Kidney (tissue), 13 donors: ENCODE measurements at regions not wholly inside any gene's neighbourhood (a gene's known extent, or its start where the extent isn't known, plus 50 kb on each side); places are given as distances from the start of the nearest gene placed in this dataset.
A peak's percentile ranks its signal among the peaks of the same experiment; 100 is the strongest.

Source experiments
- DNase-seq, 5 donors: peaks; one replicate each; pipeline ENCODE4 v3.0.0-alpha.2; 2013 to 2020
- FAIRE-seq: peaks from 2 replicates; lab custom pipeline; 2012; peaks lifted over from hg19 to GRCh38; lab: Jason Lieb, UNC
- H3K27ac ChIP-seq, 2 donors: one replicate each; pipeline ENCODE4 v1.7.0; 2013; ENCODE audit warnings: low read depth in 2 of 2, low read length in 2 of 2, inconsistent platforms in 1 of 2
- H3K27me3 ChIP-seq: one replicate; pipeline ENCODE4 v1.7.1; 2013; ENCODE audit warnings: low read length, inconsistent platforms; ENCODE audit not compliant: control insufficient read depth, insufficient read depth
- H3K36me3 ChIP-seq, 3 donors: one replicate each; pipeline versions ENCODE4 v1.7.0 to v1.7.1; 2013; ENCODE audit warnings: low read length in 3 of 3, control low read depth in 1 of 3, inconsistent platforms in 1 of 3; ENCODE audit not compliant: insufficient read depth in 3 of 3, control insufficient read depth in 2 of 3
- H3K4me1 ChIP-seq, 3 donors: one replicate each; pipeline versions ENCODE4 v1.7.0 to v1.7.1; 2013; ENCODE audit warnings: low read length in 3 of 3, inconsistent platforms in 1 of 3, low read depth in 1 of 3; ENCODE audit not compliant: control insufficient read depth in 2 of 3, insufficient read depth in 2 of 3
- H3K4me3 ChIP-seq, 3 donors: one replicate each; pipeline versions ENCODE4 v1.7.0 to v1.8.1; 2013; ENCODE audit warnings: low read length in 3 of 3, control low read depth in 1 of 3, inconsistent platforms in 1 of 3
- H3K9ac ChIP-seq, 3 donors: one replicate each; pipeline versions ENCODE4 v1.7.0 to v1.7.1; 2013; ENCODE audit warnings: low read length in 3 of 3, control low read depth in 1 of 3, inconsistent platforms in 1 of 3
- H3K9me3 ChIP-seq, 3 donors: one replicate each; pipeline versions ENCODE4 v1.7.0 to v1.7.1; 2013; ENCODE audit warnings: low read length in 3 of 3, control low read depth in 1 of 3, inconsistent platforms in 1 of 3; ENCODE audit not compliant: control insufficient read depth in 2 of 3, insufficient read depth in 1 of 3
- CTCF ChIP-seq: IDR thresholded peaks from 3 replicates; pipeline ENCODE4 v1.5.1; 2012; ENCODE audit warnings: mild to moderate bottlenecking, moderate library complexity, borderline replicate concordance; ENCODE audit not compliant: insufficient read depth; ENCODE audit errors: extremely low read depth
- intact Hi-C: fragments of 100-400 bp; cut with DNase I; formaldehyde crosslinking; loops from one replicate; pipeline ENCODE4 v1.11.1; 2022
- donor health status: control.
- donor health status: control.
- donor health status: control.
- donor health status: control.
- donor health status: control.
- donor health status: DM: yes; HTN: yes; CAD: no.
- donor health status: Normal renal cell carcinoma (clear cell type).

- FAIRE-seq (no peak), DNase-seq (no peak)
- H3K9ac ChIP-seq, result no peak overlapping the region
- H3K4me1 ChIP-seq, result no peaks in the 10 kb centered on the region
- H3K27ac ChIP-seq, result no peak overlapping the region
- intact Hi-C loops, result no loop called here
- no peaks in the 10 kb centered on the region for H3K9me3 ChIP-seq
- H3K36me3 ChIP-seq, result no peaks in the 10 kb centered on the region
- H3K27me3 ChIP-seq, result no peaks in the 10 kb centered on the region
- no peak for TF ChIP-seq CTCF
- no peak overlapping the region for H3K4me3 ChIP-seq
Measured at GRCh38 chr5:135181653-135182052, 147.6 kb upstream of the PITX1 start.

GRCh38 chr5:135179308-135179980, 145.4 kb upstream of the PITX1 start:
- no peak overlapping the region for H3K27ac ChIP-seq
- no peaks in the 10 kb centered on the region for H3K9me3 ChIP-seq
- H3K4me3 ChIP-seq, result no peak overlapping the region
- no peaks in the 10 kb centered on the region for H3K36me3 ChIP-seq
- H3K4me1 ChIP-seq, result no peaks in the 10 kb centered on the region
- TF ChIP-seq CTCF, result no peak
- no peaks in the 10 kb centered on the region for H3K27me3 ChIP-seq
- no peak for FAIRE-seq
- peak in 1 of 5 donors; percentile 10 for DNase-seq
- no peak overlapping the region for H3K9ac ChIP-seq
- intact Hi-C loops, result no loop called here

GRCh38 chr5:135178476-135179155, 144.6 kb upstream of the PITX1 start:
- DNase-seq (no peak), FAIRE-seq (no peak)
- Histone ChIP-seq H3K9me3 (no peaks in the 10 kb centered on the region), H3K4me3 (no peak overlapping the region), H3K4me1 (no peaks in the 10 kb centered on the region), H3K9ac (no peak overlapping the region), H3K36me3 (no peaks in the 10 kb centered on the region), H3K27ac (no peak overlapping the region), H3K27me3 (no peaks in the 10 kb centered on the region)
- TF ChIP-seq CTCF, result no peak
- intact Hi-C loops, result no loop called here
